GM21360 (cell line): ENCODE measurements at regions not wholly inside any gene's neighbourhood (a gene's known extent, or its start where the extent isn't known, plus 50 kb on each side); places are given as distances from the start of the nearest gene placed in this dataset.

Experiments used
- ATAC-seq: cut with Tn5 transposase; IDR thresholded peaks from one replicate; pipeline ENCODE4 v1.9.1; 2021; ENCODE audit warnings: mild to moderate bottlenecking, moderate library complexity; ENCODE audit not compliant: unreplicated experiment

GRCh38 chr3:70120357-70120966 is 120.9 kb downstream of the SAMMSON start:
- peak; percentile 99 for ATAC-seq

GRCh38 chr3:70127192-70127591 is 127.7 kb downstream of the SAMMSON start:
- ATAC-seq: no peak

- ATAC-seq: no peak
These were observed 137.8 kb downstream of the SAMMSON start for GRCh38 chr3:70137366-70137765.

- ATAC-seq: no peak
These were observed 139.1 kb downstream of the SAMMSON start for GRCh38 chr3:70138606-70139005.
